GM21447 (cell line): ENCODE measurements at regions not wholly inside any gene's neighbourhood (a gene's known extent, or its start where the extent isn't known, plus 50 kb on each side); places are given as distances from the start of the nearest gene placed in this dataset.
"Not testable (repeated sequence)": the region's sequence is repeated elsewhere in the genome, so short reads cannot be mapped to it uniquely, and the experiment has no call there.

ENCODE experiments used
- ATAC-seq: cut with Tn5 transposase; IDR thresholded peaks from one replicate; pipeline ENCODE4 v1.9.1; 2021; ENCODE audit not compliant: unreplicated experiment

- no peak for ATAC-seq
These were observed 50.7 kb upstream of the KLF7 start for GRCh38 chr2:207216457-207216856.

GRCh38 chr2:207217442-207217841, 51.7 kb upstream of the KLF7 start:
- ATAC-seq = no peak

GRCh38 chr2:207219081-207219630, 53.4 kb upstream of the KLF7 start:
- no peak for ATAC-seq

GRCh38 chr2:207219676-207220501, 54.1 kb upstream of the KLF7 start:
- ATAC-seq = no peak

GRCh38 chr2:207221731-207222130, 56.0 kb upstream of the KLF7 start:
- ATAC-seq = no peak

- ATAC-seq = peak; percentile 85
These were observed 57.3 kb upstream of the KLF7 start for GRCh38 chr2:207223051-207223450.

GRCh38 chr2:207224381-207224780, 58.6 kb upstream of the KLF7 start:
- no peak for ATAC-seq

GRCh38 chr2:207224791-207225482, 59.2 kb upstream of the KLF7 start:
- no peak for ATAC-seq

- no peak for ATAC-seq
These were observed 60.0 kb upstream of the KLF7 start for GRCh38 chr2:207225773-207226172.

GRCh38 chr2:207226243-207226642, 60.5 kb upstream of the KLF7 start:
- ATAC-seq = no peak

- ATAC-seq = no peak
These were observed 60.9 kb upstream of the KLF7 start for GRCh38 chr2:207226671-207227061.

- ATAC-seq = no peak
These were observed 61.5 kb upstream of the KLF7 start for GRCh38 chr2:207227062-207227748.

- no peak for ATAC-seq
These were observed 62.0 kb upstream of the KLF7 start for GRCh38 chr2:207227749-207228145.

- ATAC-seq = no peak
These were observed 62.7 kb upstream of the KLF7 start for GRCh38 chr2:207228402-207228801.

GRCh38 chr2:207229161-207229560, 63.4 kb upstream of the KLF7 start:
- no peak for ATAC-seq

- ATAC-seq = no peak
These were observed 64.7 kb upstream of the KLF7 start for GRCh38 chr2:207230261-207231105.

GRCh38 chr2:207231106-207231865, 65.5 kb upstream of the KLF7 start:
- ATAC-seq = no peak

- ATAC-seq = no peak
These were observed 66.2 kb upstream of the KLF7 start for GRCh38 chr2:207231967-207232366.

- ATAC-seq = not testable (repeated sequence)
These were observed 67.4 kb upstream of the KLF7 start for GRCh38 chr2:207233141-207233540.

GRCh38 chr2:207233731-207234130, 68.0 kb upstream of the KLF7 start:
- no peak for ATAC-seq
